ENCODE measurements at regions not wholly inside any gene's neighbourhood (a gene's known extent, or its start where the extent isn't known, plus 50 kb on each side); places are given as distances from the start of the nearest gene placed in this dataset.

GRCh38 chr9:78778861-78779374 lies 482.0 kb downstream of the PSAT1 start:
- no peak for ATAC-seq (ENCODE audit: low FRiP score)
- WGBS, 2 donors, result 44 to 46% methylated on average over 4 of the region's 4 CpGs

GRCh38 chr9:78781681-78782080 lies 484.8 kb downstream of the PSAT1 start:
- ATAC-seq (ENCODE audit: low FRiP score) (no peak), DNase-seq (no peak)
- no peaks in the 10 kb centered on the region for H3K36me3 ChIP-seq (ENCODE audit: control insufficient read depth in 1 of 2, insufficient read depth in 2 of 2, low read length in 1 of 2)
- H3K9me3 ChIP-seq (ENCODE audit: control insufficient read depth, low read length), result no peaks in the 10 kb centered on the region
- H3K4me3 ChIP-seq (ENCODE audit: low read length in 2 of 2), result no peak overlapping the region
- no peaks in the 10 kb centered on the region for H3K4me1 ChIP-seq (ENCODE audit: control insufficient read depth in 1 of 2, insufficient read depth in 2 of 2, low read length in 2 of 2)
- no peak overlapping the region for H3K27ac ChIP-seq (ENCODE audit: low read depth in 1 of 2, low read length in 2 of 2)
- H3K27me3 ChIP-seq (ENCODE audit: control insufficient read depth in 1 of 2, insufficient read depth in 2 of 2, low read length in 1 of 2), result no peaks in the 10 kb centered on the region
- 78 to 88% methylated on average over 4 of the region's 4 CpGs for WGBS, 2 donors
- intact Hi-C loops (cut with DNase I), result no loop called here

More at GRCh38 chr9:78778861-78779374, 482.0 kb downstream of the PSAT1 start:
- intact Hi-C loops (cut with DNase I), result no loop called here
- no peak for DNase-seq
- Histone ChIP-seq H3K27me3 (ENCODE audit: control insufficient read depth in 1 of 2, insufficient read depth in 2 of 2, low read length in 1 of 2) (no peaks in the 10 kb centered on the region), H3K4me3 (ENCODE audit: low read length in 2 of 2) (no peak overlapping the region), H3K9me3 (ENCODE audit: control insufficient read depth, low read length) (no peaks in the 10 kb centered on the region), H3K36me3 (ENCODE audit: control insufficient read depth in 1 of 2, insufficient read depth in 2 of 2, low read length in 1 of 2) (no peaks in the 10 kb centered on the region), H3K27ac (ENCODE audit: low read depth in 1 of 2, low read length in 2 of 2) (no peak overlapping the region), H3K4me1 (ENCODE audit: control insufficient read depth in 1 of 2, insufficient read depth in 2 of 2, low read length in 2 of 2) (no peaks in the 10 kb centered on the region)

- ATAC-seq (ENCODE audit: low FRiP score), result no peak
- DNase-seq, result no peak
- Histone ChIP-seq H3K27ac (ENCODE audit: low read depth in 1 of 2, low read length in 2 of 2) (no peak overlapping the region), H3K36me3 (ENCODE audit: control insufficient read depth in 1 of 2, insufficient read depth in 2 of 2, low read length in 1 of 2) (no peaks in the 10 kb centered on the region), H3K4me3 (ENCODE audit: low read length in 2 of 2) (no peak overlapping the region), H3K9me3 (ENCODE audit: control insufficient read depth, low read length) (no peaks in the 10 kb centered on the region), H3K4me1 (ENCODE audit: control insufficient read depth in 1 of 2, insufficient read depth in 2 of 2, low read length in 2 of 2) (no peaks in the 10 kb centered on the region), H3K27me3 (ENCODE audit: control insufficient read depth in 1 of 2, insufficient read depth in 2 of 2, low read length in 1 of 2) (no peaks in the 10 kb centered on the region)
- WGBS, 2 donors, result 46 to 85% methylated on average over 3 of the region's 3 CpGs
- intact Hi-C loops (cut with DNase I), result no loop called here
Measured at GRCh38 chr9:78782234-78782633, 485.3 kb downstream of the PSAT1 start.

GRCh38 chr9:78782858-78783257 lies 485.9 kb downstream of the PSAT1 start:
- H3K9me3 ChIP-seq (ENCODE audit: control insufficient read depth, low read length), result no peaks in the 10 kb centered on the region
- no peaks in the 10 kb centered on the region for H3K36me3 ChIP-seq (ENCODE audit: control insufficient read depth in 1 of 2, insufficient read depth in 2 of 2, low read length in 1 of 2)
- no peaks in the 10 kb centered on the region for H3K4me1 ChIP-seq (ENCODE audit: control insufficient read depth in 1 of 2, insufficient read depth in 2 of 2, low read length in 2 of 2)
- no peak overlapping the region for H3K27ac ChIP-seq (ENCODE audit: low read depth in 1 of 2, low read length in 2 of 2)
- WGBS, 2 donors, result 76 to 85% methylated on average over 3 of the region's 3 CpGs
- no peak for ATAC-seq (ENCODE audit: low FRiP score)
- intact Hi-C loops (cut with DNase I), result no loop called here
- no peaks in the 10 kb centered on the region for H3K27me3 ChIP-seq (ENCODE audit: control insufficient read depth in 1 of 2, insufficient read depth in 2 of 2, low read length in 1 of 2)
- DNase-seq, result no peak
- no peak overlapping the region for H3K4me3 ChIP-seq (ENCODE audit: low read length in 2 of 2)

- H3K9me3 ChIP-seq (ENCODE audit: control insufficient read depth, low read length), result no peaks in the 10 kb centered on the region
Measured at GRCh38 chr9:78783743-78784142, 486.8 kb downstream of the PSAT1 start.

GRCh38 chr9:78786794-78787193 lies 489.9 kb downstream of the PSAT1 start:
- intact Hi-C loops (cut with DNase I), result no loop called here
- Histone ChIP-seq H3K36me3 (ENCODE audit: control insufficient read depth in 1 of 2, insufficient read depth in 2 of 2, low read length in 1 of 2) (no peaks in the 10 kb centered on the region), H3K9me3 (ENCODE audit: control insufficient read depth, low read length) (no peaks in the 10 kb centered on the region), H3K4me3 (ENCODE audit: low read length in 2 of 2) (no peak overlapping the region), H3K27me3 (ENCODE audit: control insufficient read depth in 1 of 2, insufficient read depth in 2 of 2, low read length in 1 of 2) (no peaks in the 10 kb centered on the region), H3K27ac (ENCODE audit: low read depth in 1 of 2, low read length in 2 of 2) (no peak overlapping the region), H3K4me1 (ENCODE audit: control insufficient read depth in 1 of 2, insufficient read depth in 2 of 2, low read length in 2 of 2) (no peaks in the 10 kb centered on the region)
- ATAC-seq (ENCODE audit: low FRiP score) (no peak), DNase-seq (no peak)
- WGBS, 2 donors, result 26 to 35% methylated on average over 3 of the region's 3 CpGs

More at GRCh38 chr9:78783743-78784142, 486.8 kb downstream of the PSAT1 start:
- intact Hi-C loops (cut with DNase I), result no loop called here
- H3K4me1 ChIP-seq (ENCODE audit: control insufficient read depth in 1 of 2, insufficient read depth in 2 of 2, low read length in 2 of 2), result no peaks in the 10 kb centered on the region
- ATAC-seq (ENCODE audit: low FRiP score) (no peak), DNase-seq (no peak)
- H3K27ac ChIP-seq (ENCODE audit: low read depth in 1 of 2, low read length in 2 of 2), result no peak overlapping the region
- H3K27me3 ChIP-seq (ENCODE audit: control insufficient read depth in 1 of 2, insufficient read depth in 2 of 2, low read length in 1 of 2), result no peaks in the 10 kb centered on the region
- H3K36me3 ChIP-seq (ENCODE audit: control insufficient read depth in 1 of 2, insufficient read depth in 2 of 2, low read length in 1 of 2), result no peaks in the 10 kb centered on the region
- H3K4me3 ChIP-seq (ENCODE audit: low read length in 2 of 2), result no peak overlapping the region

GRCh38 chr9:78788101-78788500 lies 491.2 kb downstream of the PSAT1 start:
- DNase-seq (no peak), ATAC-seq (ENCODE audit: low FRiP score) (no peak)
- Histone ChIP-seq H3K27ac (ENCODE audit: low read depth in 1 of 2, low read length in 2 of 2) (no peak overlapping the region), H3K27me3 (ENCODE audit: control insufficient read depth in 1 of 2, insufficient read depth in 2 of 2, low read length in 1 of 2) (no peaks in the 10 kb centered on the region), H3K9me3 (ENCODE audit: control insufficient read depth, low read length) (no peaks in the 10 kb centered on the region), H3K4me3 (ENCODE audit: low read length in 2 of 2) (no peak overlapping the region), H3K4me1 (ENCODE audit: control insufficient read depth in 1 of 2, insufficient read depth in 2 of 2, low read length in 2 of 2) (no peaks in the 10 kb centered on the region), H3K36me3 (ENCODE audit: control insufficient read depth in 1 of 2, insufficient read depth in 2 of 2, low read length in 1 of 2) (no peaks in the 10 kb centered on the region)
- intact Hi-C loops (cut with DNase I), result no loop called here

GRCh38 chr9:78791779-78792178 lies 494.9 kb downstream of the PSAT1 start:
- no peaks in the 10 kb centered on the region for H3K4me1 ChIP-seq (ENCODE audit: control insufficient read depth in 1 of 2, insufficient read depth in 2 of 2, low read length in 2 of 2)
- no peaks in the 10 kb centered on the region for H3K36me3 ChIP-seq (ENCODE audit: control insufficient read depth in 1 of 2, insufficient read depth in 2 of 2, low read length in 1 of 2)
- no peak overlapping the region for H3K27ac ChIP-seq (ENCODE audit: low read depth in 1 of 2, low read length in 2 of 2)
- H3K9me3 ChIP-seq (ENCODE audit: control insufficient read depth, low read length), result no peaks in the 10 kb centered on the region
- 73 to 75% methylated on average over 2 of the region's 2 CpGs for WGBS, 2 donors
- no peak for ATAC-seq (ENCODE audit: low FRiP score)
- no peak overlapping the region for H3K4me3 ChIP-seq (ENCODE audit: low read length in 2 of 2)
- intact Hi-C loops (cut with DNase I), result no loop called here
- no peaks in the 10 kb centered on the region for H3K27me3 ChIP-seq (ENCODE audit: control insufficient read depth in 1 of 2, insufficient read depth in 2 of 2, low read length in 1 of 2)
- no peak for DNase-seq

GRCh38 chr9:78792745-78793144 lies 495.8 kb downstream of the PSAT1 start:
- intact Hi-C loops (cut with DNase I), result no loop called here
- Histone ChIP-seq H3K4me3 (ENCODE audit: low read length in 2 of 2) (no peak overlapping the region), H3K36me3 (ENCODE audit: control insufficient read depth in 1 of 2, insufficient read depth in 2 of 2, low read length in 1 of 2) (no peaks in the 10 kb centered on the region), H3K27ac (ENCODE audit: low read depth in 1 of 2, low read length in 2 of 2) (no peak overlapping the region), H3K4me1 (ENCODE audit: control insufficient read depth in 1 of 2, insufficient read depth in 2 of 2, low read length in 2 of 2) (no peaks in the 10 kb centered on the region), H3K27me3 (ENCODE audit: control insufficient read depth in 1 of 2, insufficient read depth in 2 of 2, low read length in 1 of 2) (no peaks in the 10 kb centered on the region), H3K9me3 (ENCODE audit: control insufficient read depth, low read length) (no peaks in the 10 kb centered on the region)
- ATAC-seq (ENCODE audit: low FRiP score) (no peak), DNase-seq (no peak)
- 21 to 26% methylated on average over 3 of the region's 3 CpGs for WGBS, 2 donors
